Activated naive CD8-positive, alpha-beta T cell treated with anti-CD3 and anti-CD28 coated beads, Interleukin-2, amount 50 U/mL, for 16 hours (primary cell): ENCODE measurements at regions not wholly inside any gene's neighbourhood (a gene's known extent, or its start where the extent isn't known, plus 50 kb on each side); places are given as distances from the start of the nearest gene placed in this dataset.
"Not testable (repeated sequence)": the region's sequence is repeated elsewhere in the genome, so short reads cannot be mapped to it uniquely, and the experiment has no call there.

Source experiments
- DNase-seq: peaks from one replicate; pipeline ENCODE4 v3.0.0-alpha.2; 2020; ENCODE audit warnings: low read depth, low spot score

- DNase-seq, result not testable (repeated sequence)
Measured at GRCh38 chr2:131639001-131639620, 111.4 kb downstream of the CCDC74A start.

- no peak for DNase-seq
Measured at GRCh38 chr2:131641414-131642206, 113.9 kb downstream of the CCDC74A start.

- DNase-seq, result not testable (repeated sequence)
Measured at GRCh38 chr2:131643180-131643579, 115.5 kb downstream of the CCDC74A start.

GRCh38 chr2:131645177-131645765 is 117.6 kb downstream of the CCDC74A start:
- DNase-seq, result no peak

GRCh38 chr2:131646220-131646619 is 118.5 kb downstream of the CCDC74A start:
- not testable (repeated sequence) for DNase-seq

GRCh38 chr2:131646669-131647297 is 119.1 kb downstream of the CCDC74A start:
- no peak for DNase-seq

- not testable (repeated sequence) for DNase-seq
Measured at GRCh38 chr2:131648565-131648964, 120.9 kb downstream of the CCDC74A start.

GRCh38 chr2:131652246-131652645 is 124.6 kb downstream of the CCDC74A start:
- DNase-seq, result not testable (repeated sequence)

GRCh38 chr2:131654107-131654506 is 126.4 kb downstream of the CCDC74A start:
- not testable (repeated sequence) for DNase-seq

- no peak for DNase-seq
Measured at GRCh38 chr2:131656816-131657633, 129.3 kb downstream of the CCDC74A start.

GRCh38 chr2:131657895-131658768 is 130.4 kb downstream of the CCDC74A start:
- DNase-seq, result no peak

GRCh38 chr2:131658769-131659131 is 131.1 kb downstream of the CCDC74A start:
- no peak for DNase-seq

GRCh38 chr2:131659168-131659572 is 131.5 kb downstream of the CCDC74A start:
- DNase-seq, result no peak

GRCh38 chr2:131661101-131661782 is 133.6 kb downstream of the CCDC74A start:
- DNase-seq, result not testable (repeated sequence)

- DNase-seq, result not testable (repeated sequence)
Measured at GRCh38 chr2:131661884-131662535, 134.3 kb downstream of the CCDC74A start.

- DNase-seq, result not testable (repeated sequence)
Measured at GRCh38 chr2:131663501-131663900, 135.8 kb downstream of the CCDC74A start.

- DNase-seq, result not testable (repeated sequence)
Measured at GRCh38 chr2:131665716-131666115, 138.0 kb downstream of the CCDC74A start.

GRCh38 chr2:131668794-131669540 is 141.3 kb downstream of the CCDC74A start:
- not testable (repeated sequence) for DNase-seq
